ENCODE measurements at regions not wholly inside any gene's neighbourhood (a gene's known extent, or its start where the extent isn't known, plus 50 kb on each side); places are given as distances from the start of the nearest gene placed in this dataset.

DNA sequence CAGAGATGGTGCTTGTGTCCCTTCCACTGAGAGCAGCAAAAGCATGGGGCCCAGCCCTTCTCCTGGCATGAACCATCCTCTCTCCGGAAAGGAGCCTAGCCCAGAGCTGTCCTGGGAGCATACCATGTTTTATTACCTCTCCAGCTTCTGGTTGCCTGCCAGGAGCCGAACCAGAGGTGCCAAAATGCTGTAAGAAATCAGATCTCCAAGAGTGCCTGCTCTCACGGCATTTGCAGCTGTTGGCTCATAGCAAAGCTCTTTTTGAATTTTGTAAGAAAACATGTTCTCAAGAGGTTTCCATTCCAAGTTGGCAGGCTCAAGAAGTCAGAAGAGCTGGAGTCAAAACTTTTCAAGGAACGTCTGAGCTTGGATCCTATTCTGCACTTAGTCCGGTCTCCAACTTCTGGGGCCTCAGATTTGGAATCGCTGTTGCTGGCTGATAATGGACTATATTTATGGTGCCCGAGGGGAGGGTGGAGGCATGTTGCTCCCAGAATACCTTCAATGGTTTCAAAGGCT, 211.7 kb upstream of the MKI67 start:
- TF ChIP-seq, protein P1, sequence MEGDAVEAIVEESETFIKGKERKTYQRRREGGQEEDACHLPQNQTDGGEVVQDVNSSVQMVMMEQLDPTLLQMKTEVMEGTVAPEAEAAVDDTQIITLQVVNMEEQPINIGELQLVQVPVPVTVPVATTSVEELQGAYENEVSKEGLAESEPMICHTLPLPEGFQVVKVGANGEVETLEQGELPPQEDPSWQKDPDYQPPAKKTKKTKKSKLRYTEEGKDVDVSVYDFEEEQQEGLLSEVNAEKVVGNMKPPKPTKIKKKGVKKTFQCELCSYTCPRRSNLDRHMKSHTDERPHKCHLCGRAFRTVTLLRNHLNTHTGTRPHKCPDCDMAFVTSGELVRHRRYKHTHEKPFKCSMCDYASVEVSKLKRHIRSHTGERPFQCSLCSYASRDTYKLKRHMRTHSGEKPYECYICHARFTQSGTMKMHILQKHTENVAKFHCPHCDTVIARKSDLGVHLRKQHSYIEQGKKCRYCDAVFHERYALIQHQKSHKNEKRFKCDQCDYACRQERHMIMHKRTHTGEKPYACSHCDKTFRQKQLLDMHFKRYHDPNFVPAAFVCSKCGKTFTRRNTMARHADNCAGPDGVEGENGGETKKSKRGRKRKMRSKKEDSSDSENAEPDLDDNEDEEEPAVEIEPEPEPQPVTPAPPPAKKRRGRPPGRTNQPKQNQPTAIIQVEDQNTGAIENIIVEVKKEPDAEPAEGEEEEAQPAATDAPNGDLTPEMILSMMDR (IDR thresholded peaks at IDR 0.05) = no peak
- no peak for TF ChIP-seq EZH2 (IDR thresholded peaks at IDR 0.05)
- no peak for TF ChIP-seq EZH2phosphoT487 (IDR thresholded peaks at IDR 0.05)
